K562 (cell line): ENCODE measurements at regions not wholly inside any gene's neighbourhood (a gene's known extent, or its start where the extent isn't known, plus 50 kb on each side); places are given as distances from the start of the nearest gene placed in this dataset.
A peak's percentile ranks its signal among the peaks of the same experiment; 100 is the strongest.

Experiments used
- CBFA2T2 ChIP-seq: fragments of 450-650 bp; conservative IDR thresholded peaks from 2 replicates; pipeline ENCODE4 v1.6.1; 2017; ENCODE audit warnings: mild to moderate bottlenecking
- CBFA2T3 ChIP-seq: fragments of 450-650 bp; IDR thresholded peaks from 2 replicates; pipeline ENCODE4 v1.6.1; 2017
- CHD1 ChIP-seq: fragments of 200-600 bp; sonication (generic); IDR thresholded peaks from one replicate; pipeline ENCODE4 v1.6.1; 2012; ENCODE audit warnings: mild to moderate bottlenecking, moderate library complexity, low read length, inconsistent platforms
- CTBP1 ChIP-seq: fragments of 450-650 bp; IDR thresholded peaks from 2 replicates; pipeline ENCODE4 v1.6.1; 2016; ENCODE audit warnings: borderline replicate concordance
- DPF2 ChIP-seq: fragments of 450-650 bp; IDR thresholded peaks from 2 replicates; pipeline ENCODE4 v1.6.1; 2016
- EP300 ChIP-seq: IDR thresholded peaks from 2 replicates; pipeline ENCODE4 v1.6.1; 2012; ENCODE audit warnings: low read length, improper control_type of control experiment
- HDAC1 ChIP-seq, 2 experiments: fragments of 450-650 bp; IDR thresholded peaks; 2 replicates each; pipeline ENCODE4 v1.6.1; 2016 to 2017; ENCODE audit warnings: inconsistent platforms in 1 of 2, mild to moderate bottlenecking in 1 of 2, moderate library complexity in 1 of 2
- KDM1A ChIP-seq, 2 experiments: fragments of 450-650 bp; IDR thresholded peaks; 2 replicates each; pipeline ENCODE4 v1.6.1; 2016; ENCODE audit warnings: mild to moderate bottlenecking in 2 of 2
- MEIS2 ChIP-seq: fragments of 450-650 bp; IDR thresholded peaks from 2 replicates; pipeline ENCODE4 v1.6.1; 2014; ENCODE audit warnings: mild to moderate bottlenecking; ENCODE audit not compliant: partially characterized antibody
- MYC ChIP-seq, 2 experiments: fragments of 250-450 bp in 1 of 2; sonication (Bioruptor Pico) in 1 of 2; IDR thresholded peaks; 2 replicates each; pipeline versions ENCODE4 v1.5.1 to v1.6.1; 2012 to 2021; ENCODE audit warnings: low read depth in 2 of 2, borderline replicate concordance in 1 of 2, improper control_type of control experiment in 1 of 2, low read length in 1 of 2, mild to moderate bottlenecking in 1 of 2, moderate library complexity in 1 of 2
- NELFE ChIP-seq: IDR thresholded peaks from 2 replicates; pipeline ENCODE4 v1.6.1; 2011; ENCODE audit warnings: mild to moderate bottlenecking; ENCODE audit not compliant: insufficient read depth, insufficient read length
- POLR3G ChIP-seq: IDR thresholded peaks from 2 replicates; pipeline ENCODE4 v1.6.1; 2011; ENCODE audit not compliant: insufficient read length, insufficient replicate concordance; ENCODE audit errors: extremely low read depth
- PRDM10 ChIP-seq: fragments of 450-650 bp; IDR thresholded peaks from 2 replicates; pipeline ENCODE4 v1.6.1; 2018; ENCODE audit not compliant: partially characterized antibody
- RAD21 ChIP-seq, 2 experiments: fragments of 250-450 bp in 1 of 2; fragments of 450-650 bp in 1 of 2; sonication (Bioruptor Pico) in 1 of 2; formaldehyde crosslinking in 1 of 2; IDR thresholded peaks in 1 of 2; conservative IDR thresholded peaks in 1 of 2; 2 replicates each; pipeline versions ENCODE4 v1.4.0 to v1.8.0; 2020 to 2022; ENCODE audit warnings: mild to moderate bottlenecking in 2 of 2, moderate library complexity in 1 of 2
- RBM15 ChIP-seq: fragments of 200-400 bp; formaldehyde crosslinking; IDR thresholded peaks from 2 replicates; pipeline ENCODE4 v1.6.1; 2018; ENCODE audit warnings: mild to moderate bottlenecking, low read length, moderate library complexity; ENCODE audit not compliant: insufficient read depth
- TAL1 ChIP-seq: fragments of 450-650 bp; IDR thresholded peaks from 2 replicates; pipeline ENCODE4 v1.6.1; 2016; ENCODE audit warnings: mild to moderate bottlenecking
- TBL1XR1 ChIP-seq, 2 experiments: IDR thresholded peaks; 2 replicates each; pipeline ENCODE4 v1.6.1; 2012; ENCODE audit warnings: improper control_type of control experiment in 2 of 2, low read length in 2 of 2, mild to moderate bottlenecking in 1 of 2
- ZNF175 ChIP-seq: fragments of 200-800 bp; sonication (Bioruptor generic); IDR thresholded peaks from 2 replicates; pipeline ENCODE4 v1.6.1; 2016; ENCODE audit warnings: low read depth, mild to moderate bottlenecking, missing genetic modification characterization, missing compliant biosample characterization
- ZNF274 ChIP-seq: IDR thresholded peaks from 2 replicates; pipeline ENCODE4 v1.6.1; 2011; ENCODE audit warnings: low read depth, mild to moderate bottlenecking, low read length, moderate library complexity, borderline replicate concordance
- ZNF592 ChIP-seq: fragments of 450-650 bp; IDR thresholded peaks from 2 replicates; pipeline ENCODE4 v1.6.1; 2017; ENCODE audit warnings: antibody characterized with exemption, mild to moderate bottlenecking
- ZNF77 ChIP-seq: fragments of 250-450 bp; sonication (Bioruptor Pico); IDR thresholded peaks from 2 replicates; pipeline ENCODE4 v1.5.0; 2020

- no peak for TF ChIP-seq ZNF592
- peak; percentile 56; the same call in 1 of the 2 replicates for TF ChIP-seq EP300
- peak; percentile 77 for TF ChIP-seq CBFA2T3
- peak; percentile 62 for TF ChIP-seq PRDM10
- no peak for TF ChIP-seq POLR3G
- peak in 1 of 2 experiments; percentile 57; a peak in 2 of 4 replicates for TF ChIP-seq HDAC1 (IDR thresholded peaks at IDR 0.05)
- no peak for TF ChIP-seq NELFE
- no peak for TF ChIP-seq ZNF77 (CRISPR knock-in tag)
- TF ChIP-seq MEIS2 = peak; percentile 70
- 0 out of 2 replicates have a peak, but pooled peaks have one; percentile 13 for TF ChIP-seq MYC (IDR thresholded peaks at IDR 0.05; ENCODE audit: low read depth, low read length)
- TF ChIP-seq MYC (CRISPR knock-in tag; IDR thresholded peaks at IDR 0.05; ENCODE audit: borderline replicate concordance, low read depth) = no peak
- no peak for TF ChIP-seq ZNF274
- peak; percentile 64; the same call in 1 of the 2 replicates for TF ChIP-seq CTBP1
- peak; percentile 57 for TF ChIP-seq CBFA2T2
- 0 out of 4 replicates have a peak, but pooled peaks of 1 of the 2 experiments have one; percentile 15 for TF ChIP-seq RAD21 (CRISPR knock-in tag; conservative IDR thresholded peaks at IDR 0.05 in 1 of 2, IDR thresholded peaks at IDR 0.05 in 1 of 2)
- peak in 1 of 2 experiments; percentile 58; a peak in 1 of 4 replicates for TF ChIP-seq TBL1XR1 (IDR thresholded peaks at IDR 0.05; ENCODE audit: low read length in 2 of 2)
- no peak for TF ChIP-seq RBM15
- peak; percentile 30; the same call in 1 of the 2 replicates for TF ChIP-seq TAL1
- TF ChIP-seq KDM1A (IDR thresholded peaks at IDR 0.05) = peak; percentile 86 to 92
- no peak for TF ChIP-seq CHD1
- peak; percentile 40; the same call in 1 of the 2 replicates for TF ChIP-seq DPF2
- 0 out of 2 replicates have a peak, but pooled peaks have one; percentile 26 for TF ChIP-seq ZNF175
These were observed 88.3 kb upstream of the BMP2K start (continued) for GRCh38 chr4:78687818-78688217.
